ENCODE measurements at regions not wholly inside any gene's neighbourhood (a gene's known extent, or its start where the extent isn't known, plus 50 kb on each side); places are given as distances from the start of the nearest gene placed in this dataset.

DNA sequence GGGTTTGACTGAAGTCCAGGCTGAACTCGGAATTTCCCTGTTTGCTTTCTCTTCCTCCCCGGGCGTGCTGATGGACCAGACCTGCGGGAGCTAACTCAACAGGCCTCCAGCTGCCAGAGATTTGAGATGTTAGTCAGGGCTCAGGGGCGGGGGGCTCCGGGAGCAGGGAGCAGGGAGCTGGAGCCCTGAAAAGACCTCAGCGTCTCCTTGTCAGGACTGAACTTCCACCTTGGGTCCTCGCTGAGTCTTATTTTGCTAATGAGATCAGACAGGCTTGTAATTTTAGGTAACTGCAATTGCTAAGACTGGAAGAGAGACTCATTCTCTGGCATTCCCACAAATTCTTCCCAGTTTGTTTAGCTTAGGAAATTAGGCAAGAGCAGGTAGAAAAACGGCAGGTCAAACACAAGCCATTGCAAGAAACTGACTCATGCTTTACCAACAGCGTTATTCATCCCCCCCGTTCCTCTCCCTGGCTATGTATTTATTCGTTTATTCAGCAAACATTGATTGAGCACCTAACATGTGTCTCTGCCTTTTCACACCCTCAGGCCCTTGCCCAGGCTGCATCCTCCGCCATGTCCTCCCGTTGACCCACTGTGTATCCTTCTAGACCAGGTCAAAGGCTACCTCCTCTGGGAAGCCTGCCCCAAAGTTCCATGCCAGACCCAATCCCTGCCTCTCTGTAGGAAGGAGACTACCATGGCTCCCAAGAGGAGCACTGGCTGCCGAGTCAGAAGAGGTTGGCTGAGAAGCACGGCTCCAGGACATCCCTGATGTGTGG lies 80.4 kb upstream of the DIO3 start:
- TF ChIP-seq, protein P1, sequence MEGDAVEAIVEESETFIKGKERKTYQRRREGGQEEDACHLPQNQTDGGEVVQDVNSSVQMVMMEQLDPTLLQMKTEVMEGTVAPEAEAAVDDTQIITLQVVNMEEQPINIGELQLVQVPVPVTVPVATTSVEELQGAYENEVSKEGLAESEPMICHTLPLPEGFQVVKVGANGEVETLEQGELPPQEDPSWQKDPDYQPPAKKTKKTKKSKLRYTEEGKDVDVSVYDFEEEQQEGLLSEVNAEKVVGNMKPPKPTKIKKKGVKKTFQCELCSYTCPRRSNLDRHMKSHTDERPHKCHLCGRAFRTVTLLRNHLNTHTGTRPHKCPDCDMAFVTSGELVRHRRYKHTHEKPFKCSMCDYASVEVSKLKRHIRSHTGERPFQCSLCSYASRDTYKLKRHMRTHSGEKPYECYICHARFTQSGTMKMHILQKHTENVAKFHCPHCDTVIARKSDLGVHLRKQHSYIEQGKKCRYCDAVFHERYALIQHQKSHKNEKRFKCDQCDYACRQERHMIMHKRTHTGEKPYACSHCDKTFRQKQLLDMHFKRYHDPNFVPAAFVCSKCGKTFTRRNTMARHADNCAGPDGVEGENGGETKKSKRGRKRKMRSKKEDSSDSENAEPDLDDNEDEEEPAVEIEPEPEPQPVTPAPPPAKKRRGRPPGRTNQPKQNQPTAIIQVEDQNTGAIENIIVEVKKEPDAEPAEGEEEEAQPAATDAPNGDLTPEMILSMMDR (conservative IDR thresholded peaks at IDR 0.05; ENCODE audit: low read depth in 2 of 2), result no peak
- TF ChIP-seq, protein P2, sequence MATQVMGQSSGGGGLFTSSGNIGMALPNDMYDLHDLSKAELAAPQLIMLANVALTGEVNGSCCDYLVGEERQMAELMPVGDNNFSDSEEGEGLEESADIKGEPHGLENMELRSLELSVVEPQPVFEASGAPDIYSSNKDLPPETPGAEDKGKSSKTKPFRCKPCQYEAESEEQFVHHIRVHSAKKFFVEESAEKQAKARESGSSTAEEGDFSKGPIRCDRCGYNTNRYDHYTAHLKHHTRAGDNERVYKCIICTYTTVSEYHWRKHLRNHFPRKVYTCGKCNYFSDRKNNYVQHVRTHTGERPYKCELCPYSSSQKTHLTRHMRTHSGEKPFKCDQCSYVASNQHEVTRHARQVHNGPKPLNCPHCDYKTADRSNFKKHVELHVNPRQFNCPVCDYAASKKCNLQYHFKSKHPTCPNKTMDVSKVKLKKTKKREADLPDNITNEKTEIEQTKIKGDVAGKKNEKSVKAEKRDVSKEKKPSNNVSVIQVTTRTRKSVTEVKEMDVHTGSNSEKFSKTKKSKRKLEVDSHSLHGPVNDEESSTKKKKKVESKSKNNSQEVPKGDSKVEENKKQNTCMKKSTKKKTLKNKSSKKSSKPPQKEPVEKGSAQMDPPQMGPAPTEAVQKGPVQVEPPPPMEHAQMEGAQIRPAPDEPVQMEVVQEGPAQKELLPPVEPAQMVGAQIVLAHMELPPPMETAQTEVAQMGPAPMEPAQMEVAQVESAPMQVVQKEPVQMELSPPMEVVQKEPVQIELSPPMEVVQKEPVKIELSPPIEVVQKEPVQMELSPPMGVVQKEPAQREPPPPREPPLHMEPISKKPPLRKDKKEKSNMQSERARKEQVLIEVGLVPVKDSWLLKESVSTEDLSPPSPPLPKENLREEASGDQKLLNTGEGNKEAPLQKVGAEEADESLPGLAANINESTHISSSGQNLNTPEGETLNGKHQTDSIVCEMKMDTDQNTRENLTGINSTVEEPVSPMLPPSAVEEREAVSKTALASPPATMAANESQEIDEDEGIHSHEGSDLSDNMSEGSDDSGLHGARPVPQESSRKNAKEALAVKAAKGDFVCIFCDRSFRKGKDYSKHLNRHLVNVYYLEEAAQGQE (IDR thresholded peaks at IDR 0.05; ENCODE audit: unreplicated experiment), result no peak
- no peak for TF ChIP-seq POLR2AphosphoS5 (IDR thresholded peaks at IDR 0.05; ENCODE audit: low read depth)
- no peak for TF ChIP-seq CREB1 (CRISPR knock-in tag; IDR thresholded peaks at IDR 0.05; ENCODE audit: low read depth)
- no peak for TF ChIP-seq EZH2phosphoT487 (IDR thresholded peaks at IDR 0.05; ENCODE audit: unreplicated experiment)
